Stimulated activated CD8-positive, alpha-beta memory T cell treated with anti-CD3 and anti-CD28 coated beads, Interleukin-12 subunit alpha, Interleukin-12 subunit beta, amount 100 ng/mL, for 1 hour (primary cell): ENCODE measurements at regions not wholly inside any gene's neighbourhood (a gene's known extent, or its start where the extent isn't known, plus 50 kb on each side); places are given as distances from the start of the nearest gene placed in this dataset.
"Not testable (repeated sequence)": the region's sequence is repeated elsewhere in the genome, so short reads cannot be mapped to it uniquely, and the experiment has no call there.

Experiments used
- DNase-seq: peaks from one replicate; pipeline ENCODE4 v3.0.0-alpha.2; 2020; ENCODE audit warnings: low read depth

GRCh38 chr2:173547499-173547898, 192.8 kb downstream of the CDCA7 start:
- no peak for DNase-seq

- DNase-seq: no peak
Measured at GRCh38 chr2:173550143-173550542, 195.5 kb downstream of the CDCA7 start.

GRCh38 chr2:173552531-173552930, 197.9 kb downstream of the CDCA7 start:
- no peak for DNase-seq

GRCh38 chr2:173553593-173553992, 198.9 kb downstream of the CDCA7 start:
- no peak for DNase-seq

GRCh38 chr2:173555833-173556232, 201.2 kb downstream of the CDCA7 start:
- no peak for DNase-seq

GRCh38 chr2:173556816-173557215, 202.1 kb downstream of the CDCA7 start:
- DNase-seq: no peak

GRCh38 chr2:173557497-173557896, 202.8 kb downstream of the CDCA7 start:
- no peak for DNase-seq

- no peak for DNase-seq
Measured at GRCh38 chr2:173567493-173567892, 212.8 kb downstream of the CDCA7 start.

- no peak for DNase-seq
Measured at GRCh38 chr2:173568054-173568453, 213.4 kb downstream of the CDCA7 start.

GRCh38 chr2:173571021-173571821, 216.5 kb downstream of the CDCA7 start:
- DNase-seq: no peak

GRCh38 chr2:173571887-173572680, 217.4 kb downstream of the CDCA7 start:
- DNase-seq: no peak

GRCh38 chr2:173572848-173573247, 218.2 kb downstream of the CDCA7 start:
- DNase-seq: no peak

GRCh38 chr2:173573782-173574181, 219.1 kb downstream of the CDCA7 start:
- DNase-seq: not testable (repeated sequence)

- DNase-seq: no peak
Measured at GRCh38 chr2:173574324-173575112, 219.8 kb downstream of the CDCA7 start.

GRCh38 chr2:173578404-173579107, 223.9 kb downstream of the CDCA7 start:
- DNase-seq: no peak

- DNase-seq: no peak
Measured at GRCh38 chr2:173580351-173580750, 225.7 kb downstream of the CDCA7 start.

GRCh38 chr2:173580956-173581355, 226.3 kb downstream of the CDCA7 start:
- no peak for DNase-seq

GRCh38 chr2:173583196-173583595, 228.5 kb downstream of the CDCA7 start:
- no peak for DNase-seq

- DNase-seq: no peak
Measured at GRCh38 chr2:173584000-173584399, 229.3 kb downstream of the CDCA7 start.

GRCh38 chr2:173584676-173585458, 230.2 kb downstream of the CDCA7 start:
- no peak for DNase-seq

- DNase-seq: no peak
Measured at GRCh38 chr2:173588931-173589369, 234.3 kb downstream of the CDCA7 start.
